HepG2 (cell line): ENCODE measurements at regions not wholly inside any gene's neighbourhood (a gene's known extent, or its start where the extent isn't known, plus 50 kb on each side); places are given as distances from the start of the nearest gene placed in this dataset.

ENCODE experiments used
- ATAC-seq: fragments of 200-7000 bp; cut with Tn5 transposase; 3 replicates; pipeline ENCODE4 v1.9.1; 2020; ENCODE audit warnings: mild to moderate bottlenecking, moderate library complexity
- BruUV-seq: library from RNA; stranded (reverse); fragments of 400-500 nt; replicated peaks from 2 replicates; lab custom pipeline; 2021; lab: Mats Ljungman, UMichigan
- CTCF ChIA-PET: fragments of 300-600 bp; formaldehyde crosslinking; extraction: SDS; loops from one replicate; lab custom pipeline; 2021; ENCODE audit warnings: low total read pairs, inconsistent platforms, low intra/inter-chr PET ratio; lab: Yijun Ruan, JAX
- POLR2A ChIA-PET: fragments of 350-600 bp; sonication (Branson Sonifier 250); formaldehyde crosslinking; loops from one replicate; lab custom pipeline; 2020; ENCODE audit warnings: antibody characterized with exemption, inconsistent platforms; lab: Yijun Ruan, JAX
- DNase-seq: peaks from one replicate; pipeline ENCODE4 v3.0.0-alpha.2; 2015; ENCODE audit warnings: low spot score
- FAIRE-seq: peaks from 3 replicates; lab custom pipeline; 2011; peaks lifted over from hg19 to GRCh38; lab: Jason Lieb, UNC
- H2AFZ ChIP-seq: one replicate; pipeline ENCODE4 v1.6.1; 2011; ENCODE audit warnings: low read length, inconsistent platforms
- H3K27ac ChIP-seq: fragments of 300-600 bp; 3 replicates; pipeline ENCODE4 v1.8.0; 2011; ENCODE audit warnings: mixed run types, mild to moderate bottlenecking, mixed read lengths, low read length, inconsistent platforms; ENCODE audit not compliant: insufficient read depth; ENCODE audit errors: extremely low read length
- H3K27me3 ChIP-seq, 2 experiments: fragments of 200-600 bp in 1 of 2; 2 replicates in 1 of 2; 3 replicates in 1 of 2; pipeline versions ENCODE4 v1.6.0 to v1.8.0; 2011; ENCODE audit warnings: low read length in 2 of 2, mild to moderate bottlenecking in 2 of 2, moderate library complexity in 2 of 2, inconsistent platforms in 1 of 2; ENCODE audit not compliant: insufficient read depth in 2 of 2, control insufficient read depth in 1 of 2
- H3K36me3 ChIP-seq, 2 experiments: fragments of 200-600 bp in 1 of 2; replicated peaks in 1 of 2; 2 replicates in 1 of 2; 3 replicates in 1 of 2; pipeline versions ENCODE4 v1.5.1 to v1.8.0; 2011; ENCODE audit warnings: low read length in 2 of 2, inconsistent platforms in 1 of 2; ENCODE audit not compliant: insufficient read depth in 2 of 2, control insufficient read depth in 1 of 2
- H3K4me1 ChIP-seq: 2 replicates; pipeline ENCODE4 v1.5.1; 2012; ENCODE audit warnings: low read length, inconsistent platforms; ENCODE audit not compliant: insufficient read depth
- H3K4me2 ChIP-seq: 2 replicates; pipeline ENCODE4 v1.6.0; 2011; ENCODE audit warnings: low read depth, low read length, inconsistent platforms
- H3K4me3 ChIP-seq, 3 experiments: fragments of 200-600 bp in 1 of 3; sonication (generic), shearing (Covaris generic) in 1 of 3; replicated peaks in 1 of 3; 2 replicates each; pipeline ENCODE4 v1.5.1; 2011 to 2016; ENCODE audit warnings: low read length in 3 of 3, inconsistent platforms in 2 of 3, low read depth in 2 of 3, mild to moderate bottlenecking in 2 of 3, control low read depth in 1 of 3, mixed read lengths in 1 of 3; ENCODE audit not compliant: insufficient read depth in 1 of 3
- H3K79me2 ChIP-seq: one replicate; pipeline ENCODE4 v1.6.1; 2011; ENCODE audit warnings: low read length, inconsistent platforms; ENCODE audit not compliant: insufficient read depth
- H3K9ac ChIP-seq: 2 replicates; pipeline ENCODE4 v1.6.0; 2011; ENCODE audit warnings: mild to moderate bottlenecking, low read depth, low read length, inconsistent platforms; ENCODE audit not compliant: insufficient read depth
- H3K9me3 ChIP-seq: 2 replicates; pipeline ENCODE4 v1.5.1; 2012; ENCODE audit warnings: mild to moderate bottlenecking, low read length
- H4K20me1 ChIP-seq: 2 replicates; pipeline ENCODE4 v1.6.0; 2011; ENCODE audit warnings: inconsistent platforms, mild to moderate bottlenecking, low read length, moderate library complexity; ENCODE audit not compliant: insufficient read depth
- CENPX ChIP-seq: sonication (generic); formaldehyde crosslinking; IDR thresholded peaks from 2 replicates; pipeline ENCODE4 v1.9.0; 2021; ENCODE audit warnings: mild to moderate bottlenecking, missing genetic modification reagents, moderate library complexity
- DNMT3B ChIP-seq: conservative IDR thresholded peaks from 2 replicates; pipeline ENCODE4 v1.6.1; 2016; ENCODE audit warnings: missing biosample characterization, control low read depth
- E2F2 ChIP-seq: sonication (generic); formaldehyde crosslinking; IDR thresholded peaks from 2 replicates; pipeline ENCODE4 v1.4.0; 2020; ENCODE audit warnings: missing genetic modification reagents, borderline replicate concordance
- GABPB1 ChIP-seq: IDR thresholded peaks from 2 replicates; pipeline ENCODE4 v1.6.1; 2016; ENCODE audit warnings: mild to moderate bottlenecking, missing genetic modification reagents, moderate library complexity, missing compliant biosample characterization
- GMEB1 ChIP-seq: sonication (generic); formaldehyde crosslinking; IDR thresholded peaks from 2 replicates; pipeline ENCODE4 v1.5.1; 2020; ENCODE audit warnings: missing genetic modification reagents, mild to moderate bottlenecking, borderline replicate concordance
- HDAC2 ChIP-seq: sonication (generic); formaldehyde crosslinking; IDR thresholded peaks from 2 replicates; pipeline ENCODE4 v1.4.0; 2020; ENCODE audit warnings: missing genetic modification reagents
- HNRNPL ChIP-seq: fragments of 200-400 bp; formaldehyde crosslinking; IDR thresholded peaks from 2 replicates; pipeline ENCODE4 v1.6.1; 2017; ENCODE audit warnings: mild to moderate bottlenecking, low read depth, low read length
- KLF13 ChIP-seq: sonication (generic); formaldehyde crosslinking; IDR thresholded peaks from 2 replicates; pipeline ENCODE4 v1.4.0; 2020; ENCODE audit warnings: mild to moderate bottlenecking, missing genetic modification reagents
- NFAT5 ChIP-seq: sonication (generic); formaldehyde crosslinking; IDR thresholded peaks from 2 replicates; pipeline ENCODE4 v1.4.0; 2020; ENCODE audit warnings: missing genetic modification reagents
- NR2F6 ChIP-seq, 2 experiments: IDR thresholded peaks; 2 replicates each; pipeline ENCODE4 v1.6.1; 2016; ENCODE audit warnings: antibody characterized with exemption in 1 of 2, mild to moderate bottlenecking in 1 of 2
- REL ChIP-seq: sonication (generic); formaldehyde crosslinking; conservative IDR thresholded peaks from 2 replicates; pipeline ENCODE4 v1.8.0; 2022; ENCODE audit warnings: mild to moderate bottlenecking, missing genetic modification reagents, moderate library complexity
- STAT6 ChIP-seq: sonication (generic); formaldehyde crosslinking; IDR thresholded peaks from 2 replicates; pipeline ENCODE4 v1.4.0; 2020; ENCODE audit warnings: missing genetic modification reagents, mild to moderate bottlenecking, borderline replicate concordance
- TAF1 ChIP-seq: sonication (generic); formaldehyde crosslinking; IDR thresholded peaks from 2 replicates; pipeline ENCODE4 v1.4.0; 2020; ENCODE audit warnings: missing genetic modification reagents
- ZMAT3 ChIP-seq: sonication (generic); formaldehyde crosslinking; conservative IDR thresholded peaks from 2 replicates; pipeline ENCODE4 v1.7.0; 2021; ENCODE audit warnings: missing genetic modification reagents
- WGBS: methylation state at CpG from one replicate; pipeline ENCODE4 v1.1.6; 2017; ENCODE audit warnings: low lambda C conversion rate; 5-methylcytosine and 5-hydroxymethylcytosine counted together
- in situ Hi-C: cut with HindIII; loops from 2 replicates; pipeline ENCODE4 v1.10.0; 2017; ENCODE audit warnings: low pct_unique_long_range_greater_than_20kb; ENCODE audit not compliant: extremely low pct_ligation_motif_present
- intact Hi-C: fragments of 100-400 bp; cut with micrococcal nuclease; formaldehyde crosslinking; loops from one replicate; pipeline ENCODE4 v1.10.0; 2022; ENCODE audit not compliant: unreplicated experiment

GRCh38 chrX:39121903-39122302, 320.6 kb downstream of the MID1IP1 start:
- Histone ChIP-seq H3K9ac (no peak overlapping the region), H2AFZ (no peak overlapping the region), H3K27me3 (no peaks in the 10 kb centered on the region), H3K36me3 (no peaks in the 10 kb centered on the region), H3K9me3 (no peaks in the 10 kb centered on the region), H3K4me3 (no peak overlapping the region), H3K4me1 (no peaks in the 10 kb centered on the region), H4K20me1 (no peaks in the 10 kb centered on the region), H3K4me2 (no peak overlapping the region), H3K79me2 (no peaks in the 10 kb centered on the region), H3K27ac (no peak overlapping the region)
- POLR2A ChIA-PET, result no interaction called here
- 7% methylated on average over 1 of the region's 1 CpG for WGBS
- no TSS peak for BruUV-seq
- ATAC-seq (no peak), FAIRE-seq (no peak), DNase-seq (no peak)
- CTCF ChIA-PET, result no interaction called here
- TF ChIP-seq NFAT5 (CRISPR knock-in tag) (no peak), HDAC2 (CRISPR knock-in tag) (no peak), E2F2 (CRISPR knock-in tag) (no peak), DNMT3B (CRISPR knock-in tag) (no peak), NR2F6 (IDR thresholded peaks at IDR 0.05) (no peak), NR2F6 (CRISPR knock-in tag; IDR thresholded peaks at IDR 0.05) (no peak), GABPB1 (CRISPR knock-in tag) (no peak), REL (no peak), CENPX (CRISPR knock-in tag) (no peak), TAF1 (no peak), ZMAT3 (no peak), HNRNPL (no peak), STAT6 (CRISPR knock-in tag) (no peak), KLF13 (CRISPR knock-in tag) (no peak), GMEB1 (CRISPR knock-in tag) (no peak)
- intact Hi-C loops, result no loop called here
- in situ Hi-C loops, result no loop called here
